Psoas muscle (tissue), 7 donors: ENCODE measurements at regions not wholly inside any gene's neighbourhood (a gene's known extent, or its start where the extent isn't known, plus 50 kb on each side); places are given as distances from the start of the nearest gene placed in this dataset.

Experiments used
- ATAC-seq, 4 donors: fragments of 200-7000 bp; cut with Tn5 transposase; one replicate each; pipeline ENCODE4 v1.9.1; 2020; ENCODE audit warnings: moderate library complexity in 3 of 4, mild to moderate bottlenecking in 2 of 4
- DNase-seq, 2 donors: peaks; one replicate each; pipeline ENCODE4 v3.0.0-alpha.2; 2020
- H3K27ac ChIP-seq: fragments of 200-600 bp; one replicate; pipeline ENCODE4 v1.8.0; 2022
- H3K27me3 ChIP-seq, 3 donors: fragments of 200-600 bp in 1 of 3; one replicate each; pipeline versions ENCODE4 v1.6.1 to v1.8.0; 2013 to 2022; ENCODE audit warnings: low read length in 2 of 3, mild to moderate bottlenecking in 2 of 3, moderate library complexity in 1 of 3; ENCODE audit not compliant: insufficient read depth in 3 of 3
- H3K36me3 ChIP-seq, 2 donors: fragments of 200-600 bp in 1 of 2; one replicate each; pipeline versions ENCODE4 v1.6.1 to v1.8.0; 2013 to 2022; ENCODE audit warnings: low read depth in 1 of 2, mild to moderate bottlenecking in 1 of 2, moderate library complexity in 1 of 2; ENCODE audit not compliant: insufficient read depth in 1 of 2
- H3K4me1 ChIP-seq: fragments of 200-600 bp; one replicate; pipeline ENCODE4 v1.8.0; 2022
- H3K4me3 ChIP-seq: fragments of 200-600 bp; one replicate; pipeline ENCODE4 v1.8.0; 2022; ENCODE audit warnings: mild to moderate bottlenecking
- H3K9me3 ChIP-seq: fragments of 200-600 bp; one replicate; pipeline ENCODE4 v1.8.0; 2022
- CTCF ChIP-seq: fragments of 200-600 bp; IDR thresholded peaks from one replicate; pipeline ENCODE4 v1.8.0; 2022; ENCODE audit warnings: antibody characterized with exemption
- WGBS, 3 donors: extraction: QIAGEN DNeasy Blood & Tissue Kit; methylation state at CpG; one replicate each; pipeline versions ENCODE4 v1.1.6 to v1.1.7; 2013; 5-methylcytosine and 5-hydroxymethylcytosine counted together
- intact Hi-C, 2 donors: fragments of 100-400 bp; cut with DNase I; formaldehyde crosslinking; loops; one replicate each; pipeline versions ENCODE4 v1.11.0 to v1.14.2; 2022
- donor health status: healthy with polysubstance abuse.
- donor health status: DM: no; HTN: no; CAD: no; lungs with moderate emphysema.
- donor health status: Bipolar disorder and iron deficiency.
- donor health status: healthy.
- donor health status: DM: yes; HTN: yes; CAD: no.
- donor health status: DM: no; HTN: no; CAD: no.
- donor health status: DM: yes; HTN: yes; CAD: no.

DNA sequence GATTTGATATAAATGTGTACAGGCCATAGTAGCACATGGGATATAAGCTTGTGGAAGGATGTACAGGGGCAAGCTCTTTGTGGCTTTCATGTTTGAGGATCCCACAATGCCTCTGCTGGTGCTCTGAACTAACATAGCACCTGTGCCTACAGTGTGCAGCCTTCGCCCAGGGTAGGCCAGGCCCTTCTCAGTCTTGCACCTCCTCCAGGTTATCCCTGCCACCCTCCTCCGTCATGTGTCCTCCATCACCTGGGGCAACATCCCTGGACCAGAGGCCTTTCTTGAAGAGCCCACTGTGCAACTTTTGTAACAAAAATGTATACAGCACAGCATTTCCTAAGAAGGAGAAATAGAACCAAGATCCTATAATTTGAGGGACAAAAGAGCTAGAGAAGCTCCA, 306.8 kb downstream of the IRS2 start:
- Histone ChIP-seq H3K9me3 (no peaks in the 10 kb centered on the region), H3K4me1 (no peaks in the 10 kb centered on the region), H3K4me3 (no peak overlapping the region), H3K27ac (no peak overlapping the region), H3K27me3 (no peaks in the 10 kb centered on the region), H3K36me3 (no peaks in the 10 kb centered on the region)
- intact Hi-C loops: no loop called here
- no peak for ATAC-seq
- 82 to 89% (median 84%) methylated on average over 2 of the region's 2 CpGs for WGBS, 3 donors
- TF ChIP-seq CTCF: no peak
- no peak for DNase-seq

DNA sequence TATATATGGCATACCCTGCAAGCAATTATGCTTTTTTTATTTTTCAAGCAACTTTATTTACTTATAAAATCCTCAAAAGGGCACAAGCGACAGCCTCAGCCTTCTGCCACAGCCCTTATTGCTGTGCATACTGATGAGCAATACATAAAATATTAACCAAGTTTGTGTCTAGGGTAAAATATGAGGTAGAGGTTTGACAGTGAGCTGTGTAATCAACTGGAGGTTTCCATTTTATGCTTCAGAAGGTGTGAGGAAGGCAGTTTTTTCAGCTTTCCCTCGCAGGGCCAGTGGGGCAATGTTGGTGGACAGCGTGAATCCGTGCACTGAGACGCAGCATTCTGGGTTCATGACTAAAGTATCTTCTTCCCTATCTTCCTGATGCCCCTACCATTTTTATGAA, 310.4 kb downstream of the IRS2 start:
- H3K36me3 ChIP-seq: no peaks in the 10 kb centered on the region
- DNase-seq (no peak), ATAC-seq (no peak)
- intact Hi-C loops: no loop called here
- H3K27ac ChIP-seq: no peak overlapping the region
- no peaks in the 10 kb centered on the region for H3K4me1 ChIP-seq
- 85 to 91% (median 89%) methylated on average over 5 of the region's 5 CpGs for WGBS, 3 donors
- peaks cover 0 to 2% (median 0%) of the 10 kb centered on the region in 3 donors for H3K27me3 ChIP-seq
- no peak for TF ChIP-seq CTCF
- no peak overlapping the region for H3K4me3 ChIP-seq
- no peaks in the 10 kb centered on the region for H3K9me3 ChIP-seq

- WGBS, 3 donors: 52 to 65% (median 64%) methylated on average over 5 of the region's 5 CpGs
- no peaks in the 10 kb centered on the region for H3K36me3 ChIP-seq
- no peak for ATAC-seq
- intact Hi-C loops: no loop called here
- TF ChIP-seq CTCF: no peak
- no peak overlapping the region for H3K27ac ChIP-seq
- H3K4me1 ChIP-seq: no peaks in the 10 kb centered on the region
- no peak for DNase-seq
- peaks cover 0 to 2% (median 0%) of the 10 kb centered on the region in 3 donors for H3K27me3 ChIP-seq
- peaks cover 9% of the 10 kb centered on the region for H3K9me3 ChIP-seq
- no peak overlapping the region for H3K4me3 ChIP-seq
Observed at GRCh38 chr13:109468123-109468522, 318.3 kb downstream of the IRS2 start.

DNA sequence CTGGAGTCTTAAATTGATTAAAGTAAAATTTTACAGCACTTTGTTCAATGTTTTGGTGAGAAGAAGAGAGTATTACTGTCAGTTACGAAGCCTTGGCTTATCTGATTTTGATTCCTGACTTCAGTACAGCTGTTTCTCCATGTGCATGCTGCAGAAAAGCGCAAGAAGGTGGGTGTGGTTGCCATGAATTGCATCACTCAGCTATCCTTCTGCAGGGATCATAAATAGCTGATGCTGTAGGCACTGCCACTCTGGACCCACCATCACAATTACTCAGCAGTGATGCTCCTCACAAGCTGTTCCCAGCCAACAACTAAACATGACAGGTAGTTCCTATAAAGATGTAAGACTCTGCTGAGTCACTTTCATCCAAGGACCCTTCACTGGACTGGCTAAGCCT, 321.2 kb downstream of the IRS2 start:
- H3K9me3 ChIP-seq: peaks cover 23% of the 10 kb centered on the region
- 0 to 74% (median 0%) methylated on average over 2 of the region's 2 CpGs for WGBS, 3 donors
- ATAC-seq (no peak), DNase-seq (no peak)
- H3K4me3 ChIP-seq: no peak overlapping the region
- no peak overlapping the region for H3K27ac ChIP-seq
- H3K36me3 ChIP-seq: no peaks in the 10 kb centered on the region
- no peaks in the 10 kb centered on the region for H3K27me3 ChIP-seq
- H3K4me1 ChIP-seq: no peaks in the 10 kb centered on the region
- TF ChIP-seq CTCF: no peak
- intact Hi-C loops: no loop called here

DNA sequence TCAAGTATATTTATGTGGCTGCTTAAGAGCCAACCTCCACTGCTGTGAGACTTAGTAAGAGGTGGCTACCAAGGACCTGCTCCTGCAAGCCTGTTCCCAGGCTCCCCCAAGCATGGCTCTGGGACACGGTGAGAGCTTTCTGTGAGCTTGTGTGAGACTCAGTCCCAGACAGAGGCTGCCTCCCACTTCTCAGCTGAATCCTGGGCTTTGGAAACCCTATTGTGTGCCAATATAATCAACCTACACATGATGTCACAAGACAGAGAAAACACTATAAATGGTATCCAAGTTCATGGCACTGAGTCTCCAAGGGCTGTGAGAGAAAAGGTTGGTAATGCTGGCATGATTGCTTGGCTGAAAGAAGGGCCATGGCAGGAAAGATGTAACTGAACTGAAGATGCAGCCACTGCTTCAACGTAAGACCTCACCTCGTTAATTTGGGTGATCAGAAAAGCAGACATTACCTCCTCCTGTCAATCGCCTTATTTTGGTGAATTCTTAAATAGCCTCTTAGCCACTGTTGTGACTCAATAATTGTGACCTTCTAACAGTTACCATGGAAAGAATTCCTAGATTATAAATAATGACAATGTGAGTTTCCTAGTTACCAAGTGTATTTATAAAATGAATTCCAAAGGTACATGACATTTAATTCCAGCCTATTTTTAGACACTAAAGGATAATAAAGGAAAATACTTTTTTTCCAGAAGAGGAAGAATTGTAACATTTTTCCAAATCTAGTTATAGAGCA, 332.0 kb downstream of the IRS2 start:
- H3K36me3 ChIP-seq: no peaks in the 10 kb centered on the region
- WGBS, 3 donors: 69 to 79% (median 75%) methylated on average over 4 of the region's 4 CpGs
- no peaks in the 10 kb centered on the region for H3K4me1 ChIP-seq
- ATAC-seq (no peak), DNase-seq (no peak)
- H3K9me3 ChIP-seq: peaks cover 2% of the 10 kb centered on the region
- no peak overlapping the region for H3K4me3 ChIP-seq
- TF ChIP-seq CTCF: no peak
- intact Hi-C loops: no loop called here
- no peak overlapping the region for H3K27ac ChIP-seq
- H3K27me3 ChIP-seq: no peaks in the 10 kb centered on the region
